Activated CD8-positive, alpha-beta T cell treated with anti-CD3 and anti-CD28 coated beads for 36 hours (primary cell): ENCODE measurements at regions not wholly inside any gene's neighbourhood (a gene's known extent, or its start where the extent isn't known, plus 50 kb on each side); places are given as distances from the start of the nearest gene placed in this dataset.

ENCODE experiments used
- ATAC-seq: fragments of 200-7000 bp; cut with Tn5 transposase; one replicate; pipeline ENCODE4 v1.10.0; 2021; ENCODE audit warnings: mild to moderate bottlenecking, moderate library complexity
- CTCF ChIA-PET: fragments of 350-600 bp; sonication (Branson Sonifier 250); formaldehyde crosslinking; loops from one replicate; lab custom pipeline; 2021; ENCODE audit warnings: antibody characterized with exemption; lab: Charles Lee
- POLR2A ChIA-PET: fragments of 350-600 bp; sonication (Branson Sonifier 250); formaldehyde crosslinking; loops from one replicate; lab custom pipeline; 2021; ENCODE audit warnings: antibody characterized with exemption; lab: Charles Lee
- DNase-seq: peaks from one replicate; pipeline ENCODE4 v3.0.0-alpha.2; 2020
- H3K27ac Mint-ChIP-seq: one replicate; pipeline ENCODE4 v1.8.0; 2021; ENCODE audit warnings: mild to moderate bottlenecking, mixed read lengths
- H3K27me3 Mint-ChIP-seq: one replicate; pipeline ENCODE4 v1.8.0; 2021; ENCODE audit warnings: mixed read lengths
- H3K36me3 Mint-ChIP-seq: one replicate; pipeline ENCODE4 v1.8.0; 2021; ENCODE audit warnings: low read depth, mixed read lengths
- H3K4me1 Mint-ChIP-seq: one replicate; pipeline ENCODE4 v1.8.0; 2021; ENCODE audit warnings: low read depth, mixed read lengths
- H3K4me3 Mint-ChIP-seq: one replicate; pipeline ENCODE4 v1.8.0; 2021; ENCODE audit warnings: mild to moderate bottlenecking, moderate library complexity, mixed read lengths
- H3K9me3 Mint-ChIP-seq: one replicate; pipeline ENCODE4 v1.8.0; 2021; ENCODE audit warnings: mixed read lengths
- intact Hi-C: fragments of 100-400 bp; cut with micrococcal nuclease; formaldehyde crosslinking; loops from one replicate; pipeline ENCODE4 v1.10.0; 2022
- TF ChIP-seq, protein P1 (sequence below): fragments of 200-600 bp; IDR thresholded peaks from one replicate; pipeline ENCODE4 v1.8.0; 2022; ENCODE audit warnings: antibody characterized with exemption, mild to moderate bottlenecking

DNA sequence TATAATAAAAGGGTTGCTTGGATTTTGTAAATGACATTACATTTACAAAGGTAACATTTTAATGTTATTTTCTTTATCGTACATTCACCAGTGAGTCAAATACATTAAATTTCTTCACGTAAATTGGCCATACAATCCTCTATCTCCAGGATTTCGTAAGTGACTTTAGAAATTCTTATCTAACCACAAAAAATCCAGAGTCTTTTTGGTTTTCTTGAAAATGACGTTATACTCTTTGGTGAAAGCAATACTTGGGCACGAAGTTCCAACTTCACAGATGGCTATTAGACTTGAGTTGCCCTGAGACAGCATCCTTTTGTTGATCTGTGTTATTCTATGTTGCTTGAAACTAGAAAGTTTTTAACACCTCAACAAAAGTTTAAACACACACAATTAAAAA, 87.4 kb upstream of the CDH10 start:
- POLR2A ChIA-PET: no interaction called here
- no peaks in the 10 kb centered on the region for H3K27me3 Mint-ChIP-seq
- no peaks in the 10 kb centered on the region for H3K4me1 Mint-ChIP-seq
- no peak overlapping the region for H3K27ac Mint-ChIP-seq
- no peaks in the 10 kb centered on the region for H3K36me3 Mint-ChIP-seq
- DNase-seq (no peak), ATAC-seq (no peak)
- CTCF ChIA-PET: no interaction called here
- TF ChIP-seq, protein P1, sequence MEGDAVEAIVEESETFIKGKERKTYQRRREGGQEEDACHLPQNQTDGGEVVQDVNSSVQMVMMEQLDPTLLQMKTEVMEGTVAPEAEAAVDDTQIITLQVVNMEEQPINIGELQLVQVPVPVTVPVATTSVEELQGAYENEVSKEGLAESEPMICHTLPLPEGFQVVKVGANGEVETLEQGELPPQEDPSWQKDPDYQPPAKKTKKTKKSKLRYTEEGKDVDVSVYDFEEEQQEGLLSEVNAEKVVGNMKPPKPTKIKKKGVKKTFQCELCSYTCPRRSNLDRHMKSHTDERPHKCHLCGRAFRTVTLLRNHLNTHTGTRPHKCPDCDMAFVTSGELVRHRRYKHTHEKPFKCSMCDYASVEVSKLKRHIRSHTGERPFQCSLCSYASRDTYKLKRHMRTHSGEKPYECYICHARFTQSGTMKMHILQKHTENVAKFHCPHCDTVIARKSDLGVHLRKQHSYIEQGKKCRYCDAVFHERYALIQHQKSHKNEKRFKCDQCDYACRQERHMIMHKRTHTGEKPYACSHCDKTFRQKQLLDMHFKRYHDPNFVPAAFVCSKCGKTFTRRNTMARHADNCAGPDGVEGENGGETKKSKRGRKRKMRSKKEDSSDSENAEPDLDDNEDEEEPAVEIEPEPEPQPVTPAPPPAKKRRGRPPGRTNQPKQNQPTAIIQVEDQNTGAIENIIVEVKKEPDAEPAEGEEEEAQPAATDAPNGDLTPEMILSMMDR: no peak
- intact Hi-C loops: no loop called here
- H3K4me3 Mint-ChIP-seq: no peak overlapping the region
- peaks cover 7% of the 10 kb centered on the region for H3K9me3 Mint-ChIP-seq

DNA sequence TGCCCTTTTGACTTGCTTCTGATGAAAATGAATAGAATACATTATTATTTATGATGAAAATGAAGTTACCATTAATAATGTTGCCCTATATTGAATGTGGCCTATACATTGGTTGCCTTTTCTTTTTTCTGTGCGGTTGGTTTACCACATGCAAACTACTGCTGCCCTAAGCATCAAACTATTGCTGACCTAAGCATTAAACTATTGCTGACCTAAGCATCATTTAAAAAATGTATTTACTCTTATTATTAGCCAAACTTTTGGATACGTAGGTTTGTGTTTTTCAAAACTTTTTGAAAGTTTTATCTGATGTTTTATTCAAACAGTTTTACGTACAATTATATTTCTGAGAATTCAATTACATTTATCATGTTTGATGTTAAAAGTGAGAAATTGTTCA, 76.0 kb upstream of the CDH10 start:
- Mint-ChIP-seq H3K9me3 (peaks cover 7% of the 10 kb centered on the region), H3K4me3 (no peak overlapping the region), H3K27ac (no peak overlapping the region), H3K4me1 (no peaks in the 10 kb centered on the region), H3K36me3 (no peaks in the 10 kb centered on the region), H3K27me3 (no peaks in the 10 kb centered on the region)
- POLR2A ChIA-PET: interaction anchor here (1.3 kb wide), 1 partner anchor 10 kb away, joined by 5 read pairs; no protein-coding TSS in a partner anchor
- ATAC-seq: no peak
- intact Hi-C loops: no loop called here
- DNase-seq: no peak
- CTCF ChIA-PET: no interaction called here
- TF ChIP-seq, protein P1: no peak

DNA sequence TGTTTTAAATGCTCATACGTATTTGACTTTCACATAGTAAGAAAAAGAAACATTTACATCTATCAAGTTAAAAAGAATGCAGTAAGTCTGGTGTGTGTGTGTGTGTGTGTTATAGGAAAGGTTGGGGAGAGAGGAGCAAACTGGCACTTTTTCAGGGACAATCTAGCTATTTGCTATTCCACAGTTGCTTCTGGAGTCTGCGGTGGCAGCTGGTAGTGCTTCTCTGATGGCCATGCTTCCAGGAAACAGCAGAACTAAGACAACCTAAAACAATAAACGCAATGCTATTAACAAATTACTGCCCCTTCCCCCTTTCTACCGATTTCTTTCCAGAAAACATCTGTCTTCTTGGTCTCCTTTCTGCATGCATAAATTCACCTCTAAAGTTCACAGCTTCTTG, 70.0 kb upstream of the CDH10 start:
- H3K4me3 Mint-ChIP-seq: no peak overlapping the region
- H3K9me3 Mint-ChIP-seq: peaks cover 3% of the 10 kb centered on the region
- no peak for DNase-seq
- no peaks in the 10 kb centered on the region for H3K36me3 Mint-ChIP-seq
- intact Hi-C loops: no loop called here
- ATAC-seq: no peak
- no peaks in the 10 kb centered on the region for H3K4me1 Mint-ChIP-seq
- TF ChIP-seq, protein P1: no peak
- POLR2A ChIA-PET: no interaction called here
- no peak overlapping the region for H3K27ac Mint-ChIP-seq
- CTCF ChIA-PET: no interaction called here
- no peaks in the 10 kb centered on the region for H3K27me3 Mint-ChIP-seq

DNA sequence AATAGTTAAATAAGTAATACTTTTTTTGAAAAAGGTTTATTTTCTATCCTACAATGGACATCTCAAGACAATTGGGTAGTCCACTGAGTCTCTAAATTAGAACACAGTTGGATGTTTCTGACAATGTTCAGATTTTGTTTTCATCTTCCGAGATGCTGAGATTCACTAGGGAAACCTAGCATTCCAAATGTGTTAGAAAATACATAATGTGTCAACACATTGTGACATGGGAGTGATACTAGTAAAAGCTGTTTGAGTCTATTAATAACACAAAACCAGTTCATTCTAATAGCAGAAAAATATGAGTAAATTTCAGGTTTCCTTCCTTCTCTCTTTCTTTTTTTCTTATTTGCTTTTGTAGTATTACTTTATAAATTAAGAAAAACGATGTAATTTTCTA, 68.2 kb upstream of the CDH10 start:
- H3K36me3 Mint-ChIP-seq: no peaks in the 10 kb centered on the region
- H3K27ac Mint-ChIP-seq: no peak overlapping the region
- H3K4me1 Mint-ChIP-seq: no peaks in the 10 kb centered on the region
- TF ChIP-seq, protein P1: no peak
- no peak for DNase-seq
- intact Hi-C loops: no loop called here
- peaks cover 3% of the 10 kb centered on the region for H3K9me3 Mint-ChIP-seq
- no peaks in the 10 kb centered on the region for H3K27me3 Mint-ChIP-seq
- ChIA-PET POLR2A (no interaction called here), CTCF (no interaction called here)
- no peak for ATAC-seq
- H3K4me3 Mint-ChIP-seq: no peak overlapping the region

DNA sequence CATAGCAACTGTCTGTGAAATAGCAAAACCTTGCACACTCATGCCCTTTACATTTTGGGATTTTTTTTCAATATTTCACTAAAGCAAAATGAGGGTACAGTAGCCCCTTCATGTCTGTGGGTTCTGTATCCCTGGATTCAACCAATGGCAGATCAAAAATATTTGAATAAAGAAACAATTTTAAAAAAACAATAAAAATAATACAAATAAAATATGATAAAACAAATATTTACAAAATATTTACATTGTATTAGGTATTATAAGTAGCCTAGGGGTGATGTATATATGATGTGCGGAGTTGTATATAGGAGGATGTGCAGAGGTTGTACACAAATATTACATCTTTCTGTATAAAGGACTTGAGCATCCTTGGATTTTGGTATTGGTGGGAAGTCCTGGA, 67.3 kb upstream of the CDH10 start:
- ChIA-PET CTCF (no interaction called here), POLR2A (no interaction called here)
- DNase-seq (no peak), ATAC-seq (no peak)
- H3K27me3 Mint-ChIP-seq: no peaks in the 10 kb centered on the region
- H3K27ac Mint-ChIP-seq: no peak overlapping the region
- H3K36me3 Mint-ChIP-seq: no peaks in the 10 kb centered on the region
- peaks cover 3% of the 10 kb centered on the region for H3K9me3 Mint-ChIP-seq
- no peak overlapping the region for H3K4me3 Mint-ChIP-seq
- TF ChIP-seq, protein P1: no peak
- no peaks in the 10 kb centered on the region for H3K4me1 Mint-ChIP-seq
- intact Hi-C loops: no loop called here
